ENCODE measurements at regions not wholly inside any gene's neighbourhood (a gene's known extent, or its start where the extent isn't known, plus 50 kb on each side); places are given as distances from the start of the nearest gene placed in this dataset.

DNA sequence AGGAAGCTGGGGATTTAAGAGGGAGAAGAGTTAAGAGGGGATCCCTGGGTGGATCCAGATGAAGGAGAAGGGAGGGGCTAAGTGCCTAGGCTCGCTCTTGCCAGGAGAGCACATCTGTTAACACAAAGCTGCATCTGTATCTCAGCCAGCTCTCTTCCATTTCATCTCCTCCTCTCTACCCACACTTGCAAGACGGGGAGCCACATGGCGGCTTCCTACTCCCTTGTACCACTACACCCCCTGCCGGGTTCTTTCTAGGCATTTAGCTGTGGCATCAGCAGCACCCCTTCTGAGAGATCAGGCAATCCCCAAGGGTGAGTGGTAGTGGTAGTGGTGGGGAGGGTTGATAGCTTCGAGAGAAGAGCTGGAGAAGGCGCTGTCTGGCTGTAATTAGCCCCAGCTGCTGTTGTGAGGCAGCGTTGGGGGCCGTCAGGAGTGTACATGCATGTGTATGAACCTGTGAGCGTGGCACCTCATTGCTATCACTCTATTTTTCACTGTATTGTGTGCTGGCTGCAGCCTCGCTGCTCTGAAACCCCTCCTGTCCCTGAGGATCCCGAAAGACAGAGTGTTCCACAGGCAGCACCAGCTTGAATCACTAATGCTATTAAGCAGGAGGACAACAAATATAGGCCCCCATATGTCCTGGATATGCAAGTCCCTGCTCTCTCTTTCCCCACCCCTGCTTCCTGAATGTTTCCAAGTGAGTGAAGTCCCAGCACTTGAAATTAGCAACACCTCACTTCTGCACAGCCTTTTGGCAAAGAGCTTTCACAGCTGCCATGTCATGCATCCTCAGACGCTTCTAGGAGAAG is 73.7 kb downstream of the RTL9 start:
- Histone ChIP-seq H3K27me3 (peaks cover 0 to 21% of the 10 kb centered on the region in 2 donors), H3K27ac (no peak overlapping the region), H3K9me3 (no peaks in the 10 kb centered on the region), H3K4me1 (no peaks in the 10 kb centered on the region), H3K4me3 (no peak overlapping the region), H3K36me3 (no peaks in the 10 kb centered on the region)
- WGBS, 2 donors, result 55 to 66% methylated on average over 8 to 12 of the region's 12 CpGs
- no peak for TF ChIP-seq CTCF (IDR thresholded peaks at IDR 0.05)
- no peak for TF ChIP-seq POLR2A (IDR thresholded peaks at IDR 0.05)
- no peak for TF ChIP-seq EP300 (IDR thresholded peaks at IDR 0.05)
- no peak for DNase-seq (ENCODE audit: low spot score in 2 of 2)

- WGBS, 2 donors, result 61% methylated on average over 5 of the region's 6 CpGs; no CpG with 5 or more reads in 1 of the 2 donors
- DNase-seq (ENCODE audit: low spot score in 2 of 2), result no peak
- Histone ChIP-seq H3K4me1 (no peaks in the 10 kb centered on the region), H3K4me3 (no peak overlapping the region), H3K36me3 (no peaks in the 10 kb centered on the region), H3K9me3 (no peaks in the 10 kb centered on the region), H3K27ac (no peak overlapping the region), H3K27me3 (peaks cover 0 to 21% of the 10 kb centered on the region in 2 donors)
- no peak for TF ChIP-seq CTCF (IDR thresholded peaks at IDR 0.05)
- TF ChIP-seq POLR2A (IDR thresholded peaks at IDR 0.05), result no peak
- TF ChIP-seq EP300 (IDR thresholded peaks at IDR 0.05), result no peak
Measured at GRCh38 chrX:110432906-110433215, 74.2 kb downstream of the RTL9 start.

DNA sequence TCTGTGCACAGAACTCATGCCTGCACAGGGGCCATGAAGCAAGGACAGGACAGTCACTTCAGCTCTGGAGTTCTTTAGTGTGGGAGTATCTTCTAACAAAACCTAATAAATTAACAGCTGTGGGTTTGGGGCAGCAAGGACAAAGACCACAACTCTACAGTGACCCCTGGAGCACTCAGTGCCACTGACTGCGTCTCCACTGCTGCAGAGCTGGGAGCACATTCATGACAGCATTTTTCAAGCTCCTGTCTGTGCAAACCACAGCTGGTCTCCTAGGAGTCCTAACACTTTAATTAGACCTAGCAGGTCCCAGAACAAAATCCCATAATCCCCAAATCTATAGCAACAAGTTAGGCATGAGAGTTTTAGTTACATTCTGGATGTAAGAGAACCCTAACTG is 76.5 kb downstream of the RTL9 start:
- H3K27me3 ChIP-seq, result peaks cover 0 to 21% of the 10 kb centered on the region in 2 donors
- H3K9me3 ChIP-seq, result no peaks in the 10 kb centered on the region
- 86 to 93% methylated on average over 1 of the region's 1 CpG for WGBS, 2 donors
- no peaks in the 10 kb centered on the region for H3K4me1 ChIP-seq
- H3K4me3 ChIP-seq, result no peak overlapping the region
- DNase-seq (ENCODE audit: low spot score in 2 of 2), result no peak
- no peak for TF ChIP-seq CTCF (IDR thresholded peaks at IDR 0.05)
- no peak for TF ChIP-seq POLR2A (IDR thresholded peaks at IDR 0.05)
- TF ChIP-seq EP300 (IDR thresholded peaks at IDR 0.05), result no peak
- H3K36me3 ChIP-seq, result no peaks in the 10 kb centered on the region
- no peak overlapping the region for H3K27ac ChIP-seq

DNA sequence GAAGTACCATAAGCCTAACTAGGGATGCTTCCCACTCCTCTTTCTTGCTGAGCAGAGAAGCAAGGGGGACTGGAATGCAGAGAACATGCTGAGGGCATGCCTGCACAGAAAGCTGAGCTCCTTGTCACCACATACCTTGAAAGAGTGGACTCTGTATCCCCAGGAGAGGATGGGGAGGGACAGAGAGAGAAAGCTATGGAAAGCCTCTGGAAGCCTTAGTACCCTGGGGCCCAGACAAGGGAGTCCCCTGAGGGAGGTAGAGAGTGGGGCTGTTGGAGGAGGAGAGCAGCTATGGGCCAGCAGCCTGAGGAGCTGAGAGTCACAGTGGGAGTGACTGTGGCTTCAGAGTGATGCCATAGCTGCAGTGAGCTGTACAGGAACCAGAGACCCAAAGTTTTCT is 77.9 kb downstream of the RTL9 start:
- no peak overlapping the region for H3K27ac ChIP-seq
- H3K36me3 ChIP-seq, result no peaks in the 10 kb centered on the region
- no peaks in the 10 kb centered on the region for H3K9me3 ChIP-seq
- H3K27me3 ChIP-seq, result peaks cover 0 to 29% of the 10 kb centered on the region in 2 donors
- no peak overlapping the region for H3K4me3 ChIP-seq
- no peak for DNase-seq (ENCODE audit: low spot score in 2 of 2)
- H3K4me1 ChIP-seq, result no peaks in the 10 kb centered on the region
- no peak for TF ChIP-seq EP300 (IDR thresholded peaks at IDR 0.05)

DNA sequence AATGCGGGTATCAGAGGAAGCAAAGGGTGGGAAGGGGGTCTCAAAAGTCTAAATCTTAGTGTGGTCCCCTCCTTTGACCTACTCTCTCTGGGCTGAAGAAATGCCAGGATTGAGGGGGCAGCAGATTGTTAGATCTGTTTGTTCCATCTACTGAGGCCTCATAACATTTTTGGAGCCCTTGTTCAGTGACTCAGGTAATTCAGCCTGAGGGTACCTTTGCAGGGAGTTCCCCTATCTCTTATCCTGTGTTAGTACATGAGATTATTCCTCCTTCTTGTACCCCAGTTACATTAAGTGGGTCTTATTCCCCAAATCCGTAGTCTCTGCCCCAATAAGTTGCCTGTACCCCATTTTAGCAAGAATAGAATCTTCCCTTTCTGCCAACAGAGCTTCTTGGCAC is 79.0 kb downstream of the RTL9 start:
- H3K27ac ChIP-seq, result no peak overlapping the region
- DNase-seq (ENCODE audit: low spot score in 2 of 2), result no peak
- H3K27me3 ChIP-seq, result peaks cover 0 to 24% of the 10 kb centered on the region in 2 donors
- H3K4me3 ChIP-seq, result no peak overlapping the region
- H3K4me1 ChIP-seq, result no peaks in the 10 kb centered on the region
- TF ChIP-seq EP300 (IDR thresholded peaks at IDR 0.05) (no peak), POLR2A (IDR thresholded peaks at IDR 0.05) (no peak)
- 73 to 85% methylated on average over 2 of the region's 2 CpGs for WGBS, 2 donors
- H3K36me3 ChIP-seq, result no peaks in the 10 kb centered on the region
- H3K9me3 ChIP-seq, result no peaks in the 10 kb centered on the region

GRCh38 chrX:110440016-110440805 is 81.6 kb downstream of the RTL9 start:
- WGBS, 2 donors, result 64 to 79% methylated on average over 8 to 11 of the region's 11 CpGs
- H3K36me3 ChIP-seq, result no peaks in the 10 kb centered on the region
- TF ChIP-seq CTCF (IDR thresholded peaks at IDR 0.05) (no peak), POLR2A (IDR thresholded peaks at IDR 0.05) (no peak), EP300 (IDR thresholded peaks at IDR 0.05) (no peak)
- no peak overlapping the region for H3K27ac ChIP-seq
- no peak overlapping the region for H3K4me3 ChIP-seq
- no peaks in the 10 kb centered on the region for H3K4me1 ChIP-seq
- no peaks in the 10 kb centered on the region for H3K9me3 ChIP-seq
- H3K27me3 ChIP-seq, result peaks cover 0 to 37% of the 10 kb centered on the region in 2 donors
- no peak for DNase-seq (ENCODE audit: low spot score in 2 of 2)
